ENCODE measurements at regions not wholly inside any gene's neighbourhood (a gene's known extent, or its start where the extent isn't known, plus 50 kb on each side); places are given as distances from the start of the nearest gene placed in this dataset.
"Not testable (repeated sequence)": the region's sequence is repeated elsewhere in the genome, so short reads cannot be mapped to it uniquely, and the experiment has no call there.

- DNase-seq = no peak
Observed at GRCh38 chr10:35870665-35871310, 228.7 kb upstream of the FZD8 start.

- not testable (repeated sequence) for DNase-seq
Observed at GRCh38 chr10:35858676-35859283, 216.7 kb upstream of the FZD8 start.

- DNase-seq = no peak
Observed at GRCh38 chr10:35857860-35858259, 215.8 kb upstream of the FZD8 start.

- no peak for DNase-seq
Observed at GRCh38 chr10:35855155-35855947, 213.3 kb upstream of the FZD8 start.

- no peak for DNase-seq
Observed at GRCh38 chr10:35854661-35855060, 212.6 kb upstream of the FZD8 start.

- DNase-seq = no peak
Observed at GRCh38 chr10:35852721-35853120, 210.6 kb upstream of the FZD8 start.

GRCh38 chr10:35848412-35848811, 206.3 kb upstream of the FZD8 start:
- DNase-seq = no peak

GRCh38 chr10:35844686-35845085, 202.6 kb upstream of the FZD8 start:
- no peak for DNase-seq

- no peak for DNase-seq
Observed at GRCh38 chr10:35843524-35844181, 201.6 kb upstream of the FZD8 start.

- DNase-seq = no peak
Observed at GRCh38 chr10:35838054-35838453, 196.0 kb upstream of the FZD8 start.

GRCh38 chr10:35835545-35835944, 193.4 kb upstream of the FZD8 start:
- DNase-seq = no peak

GRCh38 chr10:35834877-35835494, 192.9 kb upstream of the FZD8 start:
- DNase-seq = no peak

GRCh38 chr10:35827783-35828182, 185.7 kb upstream of the FZD8 start:
- DNase-seq = no peak

- no peak for DNase-seq
Observed at GRCh38 chr10:35824704-35825103, 182.6 kb upstream of the FZD8 start.

- DNase-seq = no peak
Observed at GRCh38 chr10:35822316-35822715, 180.2 kb upstream of the FZD8 start.

GRCh38 chr10:35821339-35821911, 179.3 kb upstream of the FZD8 start:
- no peak for DNase-seq

GRCh38 chr10:35819736-35820135, 177.6 kb upstream of the FZD8 start:
- no peak for DNase-seq

GRCh38 chr10:35819011-35819410, 176.9 kb upstream of the FZD8 start:
- no peak for DNase-seq

- DNase-seq = not testable (repeated sequence)
Observed at GRCh38 chr10:35817109-35817508, 175.0 kb upstream of the FZD8 start.

GRCh38 chr10:35813219-35813618, 171.1 kb upstream of the FZD8 start:
- no peak for DNase-seq

- DNase-seq = no peak
Observed at GRCh38 chr10:35808344-35808743, 166.2 kb upstream of the FZD8 start.

- no peak for DNase-seq
Observed at GRCh38 chr10:35803046-35803445, 160.9 kb upstream of the FZD8 start.

- DNase-seq = no peak
Observed at GRCh38 chr10:35797187-35797586, 155.1 kb upstream of the FZD8 start.
